GM04504 (cell line): ENCODE measurements at regions not wholly inside any gene's neighbourhood (a gene's known extent, or its start where the extent isn't known, plus 50 kb on each side); places are given as distances from the start of the nearest gene placed in this dataset.

ENCODE experiments used
- DNase-seq: peaks from one replicate; pipeline ENCODE4 v3.0.0-alpha.2; 2012; ENCODE audit warnings: low read depth

DNA sequence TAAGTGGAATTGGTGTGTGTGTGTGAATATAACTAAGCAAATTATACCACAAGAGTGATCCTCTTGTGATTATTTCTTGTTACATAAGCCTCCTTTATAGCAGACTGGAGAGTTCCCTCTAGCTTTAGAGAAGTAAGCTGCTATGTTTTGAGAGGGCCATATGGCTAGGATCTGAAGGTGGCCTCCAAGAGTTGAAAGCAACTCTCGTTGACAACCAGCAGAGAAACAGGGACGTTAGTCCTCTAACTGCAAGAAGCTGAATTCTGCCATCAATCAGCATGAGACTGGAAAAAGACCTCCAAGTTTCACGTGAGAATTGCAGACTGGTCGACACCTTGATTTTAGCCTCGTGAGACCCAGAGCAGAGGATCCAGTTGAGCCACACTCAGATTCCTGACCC is 278.5 kb upstream of the ZNF717 start:
- DNase-seq, result no peak

GRCh38 chr3:76065964-76066363 is 280.6 kb upstream of the ZNF717 start:
- DNase-seq, result no peak

DNA sequence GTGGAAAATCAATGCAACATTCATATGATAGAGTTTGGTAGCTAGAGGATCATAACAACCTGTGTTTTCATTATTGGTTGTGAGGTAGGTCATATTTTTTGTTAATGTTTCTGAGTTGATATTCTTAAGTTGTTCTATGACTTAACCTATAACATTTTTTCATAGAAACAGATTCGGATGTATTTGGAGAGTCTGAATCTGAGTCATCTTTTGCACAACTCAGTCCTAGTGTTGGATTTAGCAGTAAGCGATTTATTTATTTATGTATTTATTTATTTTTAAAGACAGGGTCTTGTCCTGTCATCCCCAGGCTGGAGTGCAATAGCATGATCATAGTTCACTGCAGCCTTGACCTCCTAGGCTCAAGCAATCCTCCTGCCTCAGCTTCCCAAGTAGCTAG is 292.8 kb upstream of the ZNF717 start:
- no peak for DNase-seq

DNA sequence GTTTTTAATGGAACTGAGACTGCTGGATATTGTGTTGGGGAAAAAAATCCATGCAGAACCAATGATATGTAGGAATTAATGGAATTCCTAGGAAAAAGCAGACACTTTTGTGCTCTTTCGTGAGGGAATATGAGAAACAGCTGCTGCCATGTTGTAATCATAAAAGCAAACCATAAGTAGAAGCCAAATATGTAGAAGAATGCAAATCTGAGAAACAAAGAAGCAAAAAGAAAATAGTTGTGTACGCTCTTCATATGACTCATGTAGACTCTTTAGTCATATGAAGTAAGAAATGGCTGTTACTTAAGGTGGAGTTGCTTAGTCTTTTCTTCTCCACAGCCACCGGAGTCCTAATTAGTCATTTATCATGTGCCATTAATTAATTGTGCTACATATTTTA is 298.6 kb upstream of the ZNF717 start:
- peak; percentile 31 for DNase-seq

DNA sequence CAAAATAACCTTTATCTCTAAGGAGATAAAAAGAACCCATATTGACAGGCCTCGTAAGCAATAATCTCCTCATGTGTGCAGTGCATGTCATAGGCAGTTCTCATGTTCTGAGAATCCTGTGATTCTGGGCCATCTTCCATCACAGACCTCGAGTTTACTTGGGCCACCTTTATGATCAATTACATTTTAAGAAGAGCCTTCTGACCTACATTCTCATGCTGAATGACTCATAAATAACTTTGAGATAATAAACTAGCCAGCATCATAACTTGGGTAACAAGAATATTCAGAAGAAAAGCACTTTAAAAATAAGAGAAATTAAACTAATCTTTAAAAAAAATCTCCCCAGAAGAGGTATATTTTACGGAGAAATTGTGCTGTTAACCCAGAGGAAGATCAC is 310.7 kb upstream of the ZNF717 start:
- DNase-seq, result no peak

DNA sequence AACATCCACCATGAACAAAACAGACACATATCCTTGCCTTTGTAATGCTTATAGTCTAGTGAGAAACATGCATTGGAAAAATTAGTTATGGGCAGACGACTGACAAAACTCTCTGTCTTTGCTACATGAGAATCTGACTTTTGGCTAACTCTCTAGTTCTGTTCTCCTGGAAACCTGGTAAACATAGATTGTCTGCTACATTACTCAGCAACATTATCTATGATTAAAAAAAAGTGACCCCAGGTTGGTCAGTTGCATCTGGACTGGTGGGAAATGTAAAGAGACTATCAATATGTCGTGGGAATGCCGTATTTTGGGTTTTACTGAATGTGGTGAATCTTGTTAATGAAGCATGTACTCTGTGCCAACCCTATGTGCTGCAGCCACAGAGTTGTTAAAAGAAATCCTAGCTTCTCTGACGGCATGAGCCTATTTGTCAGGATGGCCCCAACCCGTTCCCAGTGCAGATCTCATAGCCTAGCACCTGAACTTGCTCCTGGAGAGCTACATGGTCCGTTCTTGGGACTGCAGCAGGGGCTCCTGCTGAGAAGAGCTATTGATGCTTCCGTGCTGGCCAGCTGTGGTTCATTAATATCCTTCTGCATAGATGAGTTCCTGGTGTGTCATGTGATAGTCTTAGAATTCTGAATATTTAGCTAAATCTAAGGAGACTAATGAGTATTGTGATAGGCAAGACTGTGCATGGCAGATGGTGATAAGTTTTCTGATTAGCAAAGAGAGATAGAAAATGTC is 311.7 kb upstream of the ZNF717 start:
- no peak for DNase-seq

DNA sequence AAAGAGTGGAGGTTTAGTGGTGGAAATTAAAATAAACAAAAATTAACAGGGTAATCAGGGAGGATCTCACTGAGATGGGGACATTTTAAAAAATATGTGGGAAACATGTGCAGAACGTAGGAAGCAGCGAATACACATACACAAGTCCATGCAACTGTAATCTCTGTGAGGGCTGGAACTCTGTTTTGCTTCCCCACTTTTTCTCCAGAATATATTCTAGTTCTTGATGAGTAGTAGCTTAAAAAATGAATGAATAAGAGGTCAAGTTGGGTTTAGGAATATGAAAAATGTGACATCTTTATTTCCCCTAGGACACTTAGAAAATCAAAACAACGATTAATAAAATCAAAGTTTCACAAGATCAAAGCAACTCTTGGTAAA is 312.2 kb upstream of the ZNF717 start:
- no peak for DNase-seq

GRCh38 chr3:76099956-76100355 is 314.6 kb upstream of the ZNF717 start:
- DNase-seq, result no peak

GRCh38 chr3:76107935-76108570 is 322.7 kb upstream of the ZNF717 start:
- no peak for DNase-seq

- DNase-seq, result no peak
Observed at GRCh38 chr3:76111808-76112207, 326.5 kb upstream of the ZNF717 start.

DNA sequence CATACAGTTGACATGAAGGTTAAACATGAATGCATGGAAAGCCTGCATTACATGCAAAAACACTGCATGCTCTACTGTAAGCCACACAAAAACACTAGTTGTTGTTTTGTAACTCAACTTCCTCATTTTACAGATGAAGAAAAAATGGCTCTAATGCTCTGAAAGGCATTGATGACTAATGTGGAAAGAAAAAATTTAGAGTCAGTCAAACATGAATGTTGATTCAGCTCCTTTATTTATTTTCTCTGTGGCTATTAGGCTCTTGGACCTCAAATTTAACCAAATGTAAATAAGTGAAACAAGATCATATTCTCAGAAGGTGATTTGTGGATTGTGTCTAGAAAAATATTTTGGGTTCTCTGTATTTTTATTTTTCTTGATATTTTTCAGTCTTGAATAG is 336.7 kb upstream of the ZNF717 start:
- DNase-seq, result no peak

DNA sequence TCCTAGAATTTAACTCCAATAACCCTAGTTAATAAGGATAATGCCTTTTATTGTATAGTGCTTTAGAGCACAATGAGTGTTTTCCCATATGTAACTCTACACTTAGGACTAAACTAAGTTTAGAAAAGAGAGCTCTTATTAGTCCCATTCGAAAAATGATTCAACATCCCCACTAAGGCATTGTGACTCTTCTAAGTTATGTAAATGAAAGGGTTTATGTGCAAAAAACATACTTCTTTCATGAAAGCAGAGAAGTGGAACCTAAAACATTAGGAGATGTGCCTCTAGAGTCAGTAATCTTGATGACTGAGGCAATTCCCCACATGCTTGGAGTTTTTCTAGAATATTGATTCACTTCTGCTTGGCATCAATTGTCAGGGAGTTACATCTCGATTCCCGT is 344.1 kb upstream of the ZNF717 start:
- no peak for DNase-seq

GRCh38 chr3:76131396-76132153 is 346.2 kb upstream of the ZNF717 start:
- no peak for DNase-seq

DNA sequence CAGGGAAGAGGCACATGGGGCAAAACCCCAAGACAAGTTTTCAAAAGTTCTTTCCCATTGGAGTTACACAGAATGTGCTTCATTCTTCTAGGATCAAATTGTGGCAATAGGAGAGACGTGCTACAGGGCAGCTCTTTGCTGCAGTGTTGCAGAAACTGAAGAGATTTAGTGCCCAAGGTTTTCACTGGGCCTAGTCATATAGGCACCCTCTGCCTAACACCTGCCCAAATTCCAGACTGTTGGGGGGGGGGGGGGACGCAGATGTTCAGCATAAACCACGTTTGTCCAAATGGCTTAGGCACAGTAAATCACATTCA is 346.8 kb upstream of the ZNF717 start:
- DNase-seq, result no peak

DNA sequence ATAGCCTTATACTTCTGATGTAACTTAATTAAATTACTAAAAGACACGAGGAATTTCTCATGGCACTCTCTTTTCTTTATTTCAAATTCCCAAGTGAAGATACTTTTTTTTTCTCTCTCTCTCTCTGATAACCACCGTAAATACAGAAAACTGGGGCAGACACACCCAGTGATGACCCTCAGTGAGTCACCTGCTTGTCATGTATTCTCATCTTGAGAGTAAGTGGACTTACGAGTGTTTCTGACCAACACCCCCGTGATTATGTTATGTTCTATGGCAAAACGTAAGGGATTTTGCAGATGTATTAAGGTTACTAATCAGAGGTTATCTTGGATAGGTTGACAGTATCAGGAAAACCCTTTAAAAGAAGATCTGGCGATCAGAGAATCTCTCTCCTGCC is 348.8 kb upstream of the ZNF717 start:
- no peak for DNase-seq

GRCh38 chr3:76138921-76139320 is 353.6 kb upstream of the ZNF717 start:
- DNase-seq, result no peak

DNA sequence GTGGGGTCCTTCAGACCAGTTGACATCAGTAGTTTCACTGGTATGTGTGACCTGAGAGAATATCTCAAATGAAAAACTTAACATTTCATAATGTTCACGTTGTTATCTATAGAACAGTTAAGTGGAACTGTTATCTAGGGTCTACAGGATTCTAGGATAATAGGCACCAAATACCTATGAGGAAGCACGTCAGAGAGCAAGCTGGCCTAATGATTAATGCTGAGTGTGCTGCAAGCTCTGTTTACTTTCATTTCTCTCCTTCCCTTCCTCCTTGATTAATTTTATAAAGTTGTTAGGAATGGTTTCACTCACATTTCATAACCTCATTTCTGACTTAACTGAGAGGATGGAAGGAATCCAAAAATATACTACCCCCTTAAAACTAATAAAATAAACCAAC is 362.5 kb upstream of the ZNF717 start:
- no peak for DNase-seq

DNA sequence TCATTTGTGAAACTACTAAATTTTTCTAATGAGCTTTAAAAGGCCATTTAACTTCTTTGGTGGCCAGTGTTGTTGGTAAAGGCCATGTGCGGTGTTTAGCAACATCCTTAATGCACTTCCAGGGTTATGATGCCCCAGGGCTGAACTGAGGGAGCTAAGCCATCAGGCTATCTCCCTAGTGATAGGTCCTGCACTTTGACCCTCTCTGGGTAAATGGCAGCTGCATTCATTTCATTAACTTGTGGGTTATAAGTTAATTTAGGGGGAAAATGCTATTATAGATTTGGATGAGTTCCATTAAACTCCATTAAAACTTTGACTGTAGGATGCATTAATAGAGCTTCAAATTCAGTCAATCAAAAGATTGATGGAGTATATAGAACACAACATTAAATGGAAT is 366.7 kb upstream of the ZNF717 start:
- DNase-seq, result no peak

GRCh38 chr3:76161856-76162255 is 376.5 kb upstream of the ZNF717 start:
- DNase-seq, result no peak

GRCh38 chr3:76171647-76172046 is 386.3 kb upstream of the ZNF717 start:
- no peak for DNase-seq

GRCh38 chr3:76177610-76178009 is 392.3 kb upstream of the ZNF717 start:
- no peak for DNase-seq

GRCh38 chr3:76178412-76178811 is 393.1 kb upstream of the ZNF717 start:
- no peak for DNase-seq

DNA sequence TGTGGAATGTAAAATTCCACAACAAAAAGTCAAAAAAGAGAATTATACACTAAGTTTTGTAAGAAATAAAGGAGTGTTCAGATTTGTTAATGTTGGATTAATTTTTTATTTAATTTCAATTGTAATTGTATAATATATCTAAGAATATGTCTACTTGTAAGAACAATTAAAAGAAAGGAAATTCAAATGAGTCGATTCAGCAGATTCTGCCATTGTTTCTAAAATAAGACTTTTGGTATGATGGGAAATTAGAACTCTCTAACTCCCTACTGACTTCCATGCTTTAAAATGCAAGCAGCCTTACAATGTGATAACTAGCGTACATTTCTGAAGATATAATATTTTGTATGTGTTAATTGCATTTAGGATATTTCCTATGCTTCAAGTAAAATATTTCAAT is 395.9 kb upstream of the ZNF717 start:
- DNase-seq, result no peak

DNA sequence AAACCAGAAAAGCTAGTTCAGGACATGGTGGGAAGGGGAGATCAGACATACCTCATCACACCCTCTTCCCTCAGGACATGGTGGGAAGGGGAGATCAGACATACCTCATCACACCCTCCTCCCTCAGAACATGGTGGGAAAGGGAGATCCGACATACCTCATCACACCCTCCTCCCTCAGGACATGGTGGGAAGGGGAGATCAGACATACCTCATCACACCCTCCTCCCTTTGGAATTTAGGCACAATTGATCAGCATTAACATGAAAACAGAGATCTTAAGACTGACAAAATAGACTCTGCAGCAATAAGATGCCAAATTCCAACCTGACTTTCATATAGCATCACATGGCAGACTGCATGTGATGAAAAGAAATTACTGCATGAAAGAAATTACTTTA is 412.7 kb upstream of the ZNF717 start:
- DNase-seq, result no peak
